Inflammatory macrophage treated with lipopolysaccharide for 4 hours (primary cell): ENCODE measurements at regions not wholly inside any gene's neighbourhood (a gene's known extent, or its start where the extent isn't known, plus 50 kb on each side); places are given as distances from the start of the nearest gene placed in this dataset.

Experiments used
- DNase-seq: peaks from one replicate; pipeline ENCODE4 v3.0.0-alpha.2; 2020

- DNase-seq = no peak
These were observed 218.7 kb downstream of the CMPK2 start for GRCh38 chr2:6647046-6647445.

GRCh38 chr2:6648596-6649247, 217.0 kb downstream of the CMPK2 start:
- DNase-seq = no peak

- DNase-seq = no peak
These were observed 215.4 kb downstream of the CMPK2 start for GRCh38 chr2:6650311-6650710.

GRCh38 chr2:6652251-6652650, 213.5 kb downstream of the CMPK2 start:
- no peak for DNase-seq

GRCh38 chr2:6653281-6653750, 212.4 kb downstream of the CMPK2 start:
- no peak for DNase-seq

- DNase-seq = no peak
These were observed 211.4 kb downstream of the CMPK2 start for GRCh38 chr2:6654279-6654678.

- no peak for DNase-seq
These were observed 209.1 kb downstream of the CMPK2 start for GRCh38 chr2:6656633-6657032.

GRCh38 chr2:6657136-6657535, 208.6 kb downstream of the CMPK2 start:
- no peak for DNase-seq

GRCh38 chr2:6657855-6658254, 207.9 kb downstream of the CMPK2 start:
- DNase-seq = no peak

GRCh38 chr2:6664332-6665061, 201.2 kb downstream of the CMPK2 start:
- DNase-seq = no peak

- no peak for DNase-seq
These were observed 200.3 kb downstream of the CMPK2 start for GRCh38 chr2:6665093-6666045.

GRCh38 chr2:6667326-6667725, 198.4 kb downstream of the CMPK2 start:
- DNase-seq = no peak

- DNase-seq = no peak
These were observed 193.8 kb downstream of the CMPK2 start for GRCh38 chr2:6671913-6672312.

- DNase-seq = no peak
These were observed 191.3 kb downstream of the CMPK2 start for GRCh38 chr2:6674381-6674780.

GRCh38 chr2:6675791-6676190, 189.9 kb downstream of the CMPK2 start:
- no peak for DNase-seq

- no peak for DNase-seq
These were observed 189.5 kb downstream of the CMPK2 start for GRCh38 chr2:6676241-6676640.

- DNase-seq = no peak
These were observed 188.9 kb downstream of the CMPK2 start for GRCh38 chr2:6676776-6677175.

GRCh38 chr2:6679471-6679870, 186.2 kb downstream of the CMPK2 start:
- no peak for DNase-seq

- DNase-seq = no peak
These were observed 182.2 kb downstream of the CMPK2 start for GRCh38 chr2:6683516-6683915.

GRCh38 chr2:6685447-6685846, 180.3 kb downstream of the CMPK2 start:
- DNase-seq = no peak

GRCh38 chr2:6692056-6692455, 173.7 kb downstream of the CMPK2 start:
- no peak for DNase-seq

GRCh38 chr2:6692819-6693218, 172.9 kb downstream of the CMPK2 start:
- DNase-seq = no peak

- no peak for DNase-seq
These were observed 171.2 kb downstream of the CMPK2 start for GRCh38 chr2:6694555-6694954.
